Activated B cell treated with CpG ODN at 0.5 μM for 24 hours (primary cell): ENCODE measurements at regions not wholly inside any gene's neighbourhood (a gene's known extent, or its start where the extent isn't known, plus 50 kb on each side); places are given as distances from the start of the nearest gene placed in this dataset.
"Not testable (repeated sequence)": the region's sequence is repeated elsewhere in the genome, so short reads cannot be mapped to it uniquely, and the experiment has no call there.

Source experiments
- ATAC-seq: fragments of 200-7000 bp; cut with Tn5 transposase; one replicate; pipeline ENCODE4 v1.10.0; 2021; ENCODE audit warnings: low read depth, mild to moderate bottlenecking, moderate library complexity
- CTCF ChIA-PET: fragments of 350-600 bp; sonication (Branson Sonifier 250); formaldehyde crosslinking; loops from one replicate; lab custom pipeline; 2021; ENCODE audit warnings: antibody characterized with exemption; lab: Charles Lee
- POLR2A ChIA-PET: fragments of 350-600 bp; sonication (Branson Sonifier 250); formaldehyde crosslinking; loops from one replicate; lab custom pipeline; 2021; ENCODE audit warnings: antibody characterized with exemption; lab: Charles Lee
- DNase-seq: peaks from one replicate; pipeline ENCODE4 v3.0.0; 2022
- H3K27ac Mint-ChIP-seq: one replicate; pipeline ENCODE4 v1.8.0; 2020; ENCODE audit warnings: mixed read lengths
- H3K27me3 Mint-ChIP-seq: one replicate; pipeline ENCODE4 v1.8.0; 2021; ENCODE audit warnings: mixed read lengths
- H3K36me3 Mint-ChIP-seq: one replicate; pipeline ENCODE4 v1.8.0; 2021; ENCODE audit warnings: low read depth, mixed read lengths
- H3K4me1 Mint-ChIP-seq: one replicate; pipeline ENCODE4 v1.8.0; 2021; ENCODE audit warnings: mixed read lengths
- H3K4me3 Mint-ChIP-seq: one replicate; pipeline ENCODE4 v1.8.0; 2020; ENCODE audit warnings: mild to moderate bottlenecking, mixed read lengths
- H3K9me3 Mint-ChIP-seq: one replicate; pipeline ENCODE4 v1.8.0; 2020; ENCODE audit warnings: mixed read lengths
- intact Hi-C: fragments of 100-400 bp; cut with micrococcal nuclease; formaldehyde crosslinking; loops from one replicate; pipeline ENCODE4 v1.15.1; 2024
- TF ChIP-seq, protein P1 (sequence below): fragments of 200-600 bp; IDR thresholded peaks from one replicate; pipeline ENCODE4 v1.8.0; 2022; ENCODE audit warnings: antibody characterized with exemption, mild to moderate bottlenecking

DNA sequence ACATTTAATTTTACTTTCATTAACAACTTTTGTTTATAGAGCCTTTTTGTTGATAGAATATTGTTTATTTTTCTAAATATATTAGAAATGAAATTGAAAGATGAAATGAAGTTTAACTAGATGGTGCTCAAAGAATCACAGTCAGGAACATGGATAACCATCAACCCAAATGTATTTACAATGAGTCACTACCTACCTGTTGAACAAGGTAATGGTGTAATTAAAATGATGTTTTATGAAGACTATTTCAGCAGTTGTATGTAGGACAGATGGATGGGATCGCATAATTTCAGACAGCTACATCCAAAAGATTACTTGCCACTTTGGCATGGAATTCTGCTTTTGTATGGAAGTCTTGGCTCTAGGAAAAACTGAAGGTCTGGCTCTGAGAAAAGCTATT, 403.6 kb upstream of the SLC10A2 start:
- CTCF ChIA-PET: no interaction called here
- POLR2A ChIA-PET: no interaction called here

GRCh38 chr13:103466761-103467160, 400.5 kb upstream of the SLC10A2 start:
- ChIA-PET CTCF (no interaction called here), POLR2A (no interaction called here)
- Mint-ChIP-seq H3K36me3 (no peaks in the 10 kb centered on the region), H3K4me1 (no peaks in the 10 kb centered on the region), H3K27me3 (no peaks in the 10 kb centered on the region), H3K9me3 (peaks cover 2% of the 10 kb centered on the region), H3K4me3 (no peak overlapping the region), H3K27ac (no peak overlapping the region)
- DNase-seq (no peak), ATAC-seq (no peak)
- TF ChIP-seq, protein P1, sequence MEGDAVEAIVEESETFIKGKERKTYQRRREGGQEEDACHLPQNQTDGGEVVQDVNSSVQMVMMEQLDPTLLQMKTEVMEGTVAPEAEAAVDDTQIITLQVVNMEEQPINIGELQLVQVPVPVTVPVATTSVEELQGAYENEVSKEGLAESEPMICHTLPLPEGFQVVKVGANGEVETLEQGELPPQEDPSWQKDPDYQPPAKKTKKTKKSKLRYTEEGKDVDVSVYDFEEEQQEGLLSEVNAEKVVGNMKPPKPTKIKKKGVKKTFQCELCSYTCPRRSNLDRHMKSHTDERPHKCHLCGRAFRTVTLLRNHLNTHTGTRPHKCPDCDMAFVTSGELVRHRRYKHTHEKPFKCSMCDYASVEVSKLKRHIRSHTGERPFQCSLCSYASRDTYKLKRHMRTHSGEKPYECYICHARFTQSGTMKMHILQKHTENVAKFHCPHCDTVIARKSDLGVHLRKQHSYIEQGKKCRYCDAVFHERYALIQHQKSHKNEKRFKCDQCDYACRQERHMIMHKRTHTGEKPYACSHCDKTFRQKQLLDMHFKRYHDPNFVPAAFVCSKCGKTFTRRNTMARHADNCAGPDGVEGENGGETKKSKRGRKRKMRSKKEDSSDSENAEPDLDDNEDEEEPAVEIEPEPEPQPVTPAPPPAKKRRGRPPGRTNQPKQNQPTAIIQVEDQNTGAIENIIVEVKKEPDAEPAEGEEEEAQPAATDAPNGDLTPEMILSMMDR: no peak
- intact Hi-C loops: no loop called here

More for the DNA sequence above, 403.6 kb upstream of the SLC10A2 start:
- Mint-ChIP-seq H3K4me1 (no peaks in the 10 kb centered on the region), H3K27me3 (no peaks in the 10 kb centered on the region), H3K9me3 (peaks cover 2% of the 10 kb centered on the region), H3K27ac (no peak overlapping the region), H3K4me3 (no peak overlapping the region), H3K36me3 (no peaks in the 10 kb centered on the region)
- intact Hi-C loops: no loop called here
- ATAC-seq: no peak
- TF ChIP-seq, protein P1: no peak
- DNase-seq: no peak

DNA sequence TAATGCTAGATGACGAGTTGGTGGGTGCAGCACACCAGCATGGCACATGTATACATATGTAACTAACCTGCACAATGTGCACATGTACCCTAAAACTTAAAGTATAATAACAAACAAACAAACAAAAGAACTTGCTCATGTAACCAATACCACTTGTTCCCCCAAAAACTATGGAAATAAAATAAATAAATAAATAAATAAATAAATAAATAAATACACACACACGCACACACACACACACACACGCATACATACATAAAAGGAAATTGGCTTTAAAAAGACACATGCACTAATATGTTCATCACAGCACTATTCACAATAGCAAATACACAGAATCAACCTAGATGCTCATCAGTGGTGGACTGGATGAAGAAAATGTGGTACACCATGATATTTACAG, 394.0 kb upstream of the SLC10A2 start:
- ATAC-seq, H3K9me3 Mint-ChIP-seq, CTCF ChIA-PET, H3K4me1 Mint-ChIP-seq, intact Hi-C loops, DNase-seq, H3K4me3 Mint-ChIP-seq, H3K27ac Mint-ChIP-seq, H3K27me3 Mint-ChIP-seq, POLR2A ChIA-PET, H3K36me3 Mint-ChIP-seq: not testable (repeated sequence)

GRCh38 chr13:103457050-103457449, 390.8 kb upstream of the SLC10A2 start:
- intact Hi-C loops, POLR2A ChIA-PET, H3K36me3 Mint-ChIP-seq, H3K9me3 Mint-ChIP-seq, DNase-seq, H3K27me3 Mint-ChIP-seq, H3K4me1 Mint-ChIP-seq, ATAC-seq, CTCF ChIA-PET, H3K27ac Mint-ChIP-seq, H3K4me3 Mint-ChIP-seq: not testable (repeated sequence)

DNA sequence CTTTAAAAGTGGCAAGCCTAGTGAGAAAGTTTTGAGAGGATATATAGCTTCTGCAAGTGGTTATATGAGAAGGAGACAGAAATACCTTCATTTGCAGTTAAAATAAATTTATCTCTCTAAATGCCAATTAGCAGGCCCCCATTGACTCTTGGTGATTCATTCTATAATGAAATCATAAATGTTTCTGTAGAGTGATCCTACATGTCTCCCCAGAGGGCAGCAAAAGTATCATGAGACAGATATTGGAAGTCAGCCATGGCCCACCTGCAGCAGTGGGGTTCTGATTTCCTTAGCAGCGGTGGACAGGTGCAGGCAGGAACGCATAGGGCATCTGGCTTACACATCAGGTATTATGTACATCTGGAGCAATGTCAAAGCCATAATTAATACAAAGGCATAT, 385.4 kb upstream of the SLC10A2 start:
- H3K36me3 Mint-ChIP-seq: no peaks in the 10 kb centered on the region
- H3K4me3 Mint-ChIP-seq: no peak overlapping the region
- ChIA-PET POLR2A (no interaction called here), CTCF (no interaction called here)
- ATAC-seq: no peak
- H3K27ac Mint-ChIP-seq: no peak overlapping the region
- TF ChIP-seq, protein P1: no peak
- DNase-seq: no peak
- no peaks in the 10 kb centered on the region for H3K4me1 Mint-ChIP-seq
- H3K9me3 Mint-ChIP-seq: no peaks in the 10 kb centered on the region
- H3K27me3 Mint-ChIP-seq: no peaks in the 10 kb centered on the region
- intact Hi-C loops: no loop called here

DNA sequence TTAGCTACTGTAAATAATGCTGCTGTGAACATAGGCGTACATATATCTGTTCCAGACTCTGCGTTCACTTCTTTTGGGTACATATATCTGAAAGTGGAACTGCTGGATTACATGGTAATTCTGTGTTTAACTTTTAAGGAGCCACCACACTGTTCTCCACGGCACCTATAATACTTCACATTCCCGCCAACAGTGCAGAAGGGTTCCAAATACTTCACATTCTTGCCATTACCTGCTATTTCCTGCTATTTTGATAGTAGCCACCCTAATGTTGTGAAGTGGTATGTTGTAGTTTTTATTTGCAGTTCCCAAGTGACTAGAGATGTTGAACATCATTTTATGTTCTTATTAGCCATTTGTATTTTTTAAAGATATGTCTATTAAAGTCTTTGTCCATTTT, 377.4 kb upstream of the SLC10A2 start:
- TF ChIP-seq, protein P1: no peak
- intact Hi-C loops: no loop called here
- POLR2A ChIA-PET: no interaction called here
- Mint-ChIP-seq H3K27ac (no peak overlapping the region), H3K4me3 (no peak overlapping the region), H3K27me3 (no peaks in the 10 kb centered on the region), H3K9me3 (no peaks in the 10 kb centered on the region), H3K36me3 (no peaks in the 10 kb centered on the region), H3K4me1 (no peaks in the 10 kb centered on the region)
- ATAC-seq (no peak), DNase-seq (no peak)
- CTCF ChIA-PET: no interaction called here
